Trophoblast cell (in vitro differentiated cells and primary cell): ENCODE measurements at regions not wholly inside any gene's neighbourhood (a gene's known extent, or its start where the extent isn't known, plus 50 kb on each side); places are given as distances from the start of the nearest gene placed in this dataset.

Experiments used
- DNase-seq, 2 donors: peaks; one replicate each; pipeline ENCODE4 v3.0.0-alpha.2; 2016
- H2AFZ ChIP-seq: 2 replicates; pipeline ENCODE4 v1.6.1; 2013; ENCODE audit warnings: low read length, moderate library complexity, mild to moderate bottlenecking; ENCODE audit not compliant: insufficient read depth, poor library complexity
- H2AK5ac ChIP-seq: 2 replicates; pipeline ENCODE4 v1.6.1; 2013; ENCODE audit warnings: mild to moderate bottlenecking, low read length
- H2BK120ac ChIP-seq: 2 replicates; pipeline ENCODE4 v1.6.1; 2013; ENCODE audit warnings: low read length, mild to moderate bottlenecking, moderate library complexity; ENCODE audit not compliant: insufficient read depth, poor library complexity
- H2BK12ac ChIP-seq: 2 replicates; pipeline ENCODE4 v1.6.1; 2013; ENCODE audit warnings: mild to moderate bottlenecking, low read length, moderate library complexity
- H2BK5ac ChIP-seq: 2 replicates; pipeline ENCODE4 v1.6.1; 2013; ENCODE audit warnings: low read length, low read depth, moderate library complexity, mild to moderate bottlenecking; ENCODE audit not compliant: poor library complexity
- H3K14ac ChIP-seq: 2 replicates; pipeline ENCODE4 v1.6.1; 2013; ENCODE audit warnings: mild to moderate bottlenecking, low read length
- H3K18ac ChIP-seq: 2 replicates; pipeline ENCODE4 v1.6.1; 2013; ENCODE audit warnings: mild to moderate bottlenecking, low read length
- H3K23ac ChIP-seq: 2 replicates; pipeline ENCODE4 v1.6.1; 2013; ENCODE audit warnings: low read length
- H3K27ac ChIP-seq: 2 replicates; pipeline ENCODE4 v1.5.1; 2013; ENCODE audit warnings: low read depth, mild to moderate bottlenecking, inconsistent platforms, low read length, moderate library complexity
- H3K27me3 ChIP-seq: 2 replicates; pipeline ENCODE4 v1.6.1; 2013; ENCODE audit warnings: inconsistent platforms, mild to moderate bottlenecking, low read length, moderate library complexity; ENCODE audit not compliant: insufficient read depth
- H3K36me3 ChIP-seq, 2 experiments: 1 replicate in 1 of 2; 2 replicates in 1 of 2; pipeline ENCODE4 v1.6.1; 2013; ENCODE audit warnings: low read length in 2 of 2, mild to moderate bottlenecking in 2 of 2, moderate library complexity in 1 of 2; ENCODE audit not compliant: insufficient read depth in 2 of 2, control insufficient read depth in 1 of 2
- H3K4ac ChIP-seq: 2 replicates; pipeline ENCODE4 v1.6.1; 2013; ENCODE audit warnings: low read depth, mild to moderate bottlenecking, low read length, moderate library complexity
- H3K4me1 ChIP-seq, 2 experiments: 1 replicate in 1 of 2; 2 replicates in 1 of 2; pipeline ENCODE4 v1.6.1; 2013; ENCODE audit warnings: low read length in 2 of 2, mild to moderate bottlenecking in 2 of 2, moderate library complexity in 1 of 2; ENCODE audit not compliant: insufficient read depth in 2 of 2, control insufficient read depth in 1 of 2
- H3K4me2 ChIP-seq: 2 replicates; pipeline ENCODE4 v1.6.1; 2013; ENCODE audit warnings: inconsistent platforms, mild to moderate bottlenecking, low read length, moderate library complexity
- H3K4me3 ChIP-seq: 2 replicates; pipeline ENCODE4 v1.5.1; 2013; ENCODE audit warnings: mild to moderate bottlenecking, low read depth, low read length, inconsistent platforms
- H3K79me1 ChIP-seq: one replicate; pipeline ENCODE4 v1.6.1; 2013; ENCODE audit warnings: low read length
- H3K79me2 ChIP-seq: 2 replicates; pipeline ENCODE4 v1.6.1; 2013; ENCODE audit warnings: low read length, mild to moderate bottlenecking; ENCODE audit not compliant: control insufficient read depth, insufficient read depth, poor library complexity
- H3K9ac ChIP-seq: 2 replicates; pipeline ENCODE4 v1.6.1; 2013; ENCODE audit warnings: mild to moderate bottlenecking, low read length
- H3K9me3 ChIP-seq: 2 replicates; pipeline ENCODE4 v1.6.1; 2013; ENCODE audit warnings: low read depth, mild to moderate bottlenecking, control low read depth, inconsistent platforms, low read length; ENCODE audit not compliant: insufficient read depth
- H4K12ac ChIP-seq: 2 replicates; pipeline ENCODE4 v1.6.1; 2013; ENCODE audit warnings: low read depth, mild to moderate bottlenecking, low read length, moderate library complexity
- H4K8ac ChIP-seq: 2 replicates; pipeline ENCODE4 v1.6.1; 2013; ENCODE audit warnings: low read depth, mild to moderate bottlenecking, low read length, moderate library complexity
- H4K91ac ChIP-seq: one replicate; pipeline ENCODE4 v1.6.1; 2013; ENCODE audit warnings: low read depth, mild to moderate bottlenecking, low read length, moderate library complexity
- WGBS: extraction: QIAGEN DNeasy Blood & Tissue Kit; methylation state at CpG from one replicate; pipeline ENCODE4 v1.1.7; 2013; ENCODE audit warnings: missing lambda C conversion rate; ENCODE audit not compliant: insufficient read length, insufficient coverage; ENCODE audit errors: extremely low coverage; 5-methylcytosine and 5-hydroxymethylcytosine counted together

DNA sequence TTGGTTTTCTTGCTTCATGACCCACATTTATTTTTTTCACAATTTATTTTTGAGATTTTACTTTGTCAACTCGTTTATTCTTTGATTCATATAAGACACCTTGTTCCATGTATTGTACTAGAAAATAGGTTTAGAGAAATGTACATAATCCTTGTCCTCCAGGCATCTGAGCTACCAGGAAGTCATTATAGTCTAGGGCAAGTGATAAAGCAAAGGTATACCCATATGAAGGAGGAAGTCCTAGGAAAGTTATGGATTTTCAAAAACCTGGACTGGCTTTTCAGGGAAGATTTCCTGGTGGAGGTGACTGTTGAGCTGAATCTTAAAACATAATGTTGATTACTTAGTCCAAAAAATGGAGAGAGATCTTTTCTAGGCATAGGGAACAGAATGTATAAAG lies 98.8 kb upstream of the SHISA6 start:
- Histone ChIP-seq H3K9ac (no peak overlapping the region), H2AFZ (no peak overlapping the region), H3K27me3 (no peaks in the 10 kb centered on the region), H3K4me1 (no peaks in the 10 kb centered on the region), H2BK12ac (no peak overlapping the region), H3K4ac (no peak overlapping the region), H3K4me3 (no peak overlapping the region), H2BK5ac (no peak overlapping the region), H3K36me3 (no peaks in the 10 kb centered on the region), H4K91ac (no peak overlapping the region), H3K79me1 (no peaks in the 10 kb centered on the region), H3K79me2 (no peaks in the 10 kb centered on the region), H4K8ac (no peak overlapping the region), H3K9me3 (no peaks in the 10 kb centered on the region), H3K23ac (no peak overlapping the region), H3K4me2 (no peak overlapping the region), H2BK120ac (no peak overlapping the region), H4K12ac (no peak overlapping the region), H3K18ac (no peak overlapping the region), H2AK5ac (no peak overlapping the region), H3K27ac (no peak overlapping the region), H3K14ac (no peak overlapping the region)
- WGBS: no CpG with 5 or more reads among the region's 1 CpG
- DNase-seq: no peak

DNA sequence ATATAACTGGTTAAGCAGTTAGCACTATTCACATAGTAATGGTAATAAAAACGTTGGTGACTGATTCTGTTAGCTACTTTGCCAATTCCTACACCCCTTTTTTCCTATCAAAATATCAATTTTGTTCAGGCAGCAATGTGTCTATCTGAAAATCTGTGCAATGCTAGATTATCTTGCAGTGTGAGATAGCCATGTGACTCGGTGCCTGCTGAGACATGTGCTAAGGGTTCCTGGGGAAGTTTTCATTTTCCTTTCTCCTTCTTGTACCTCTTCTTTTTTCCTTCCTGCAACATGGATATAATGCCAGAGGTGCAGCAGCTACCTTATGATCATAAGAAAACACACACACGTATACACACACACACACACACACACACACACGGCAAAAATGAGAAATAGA lies 100.5 kb upstream of the SHISA6 start:
- Histone ChIP-seq H3K23ac (no peak overlapping the region), H4K8ac (no peak overlapping the region), H3K4ac (no peak overlapping the region), H3K27ac (no peak overlapping the region), H3K14ac (no peak overlapping the region), H3K79me1 (no peaks in the 10 kb centered on the region), H2BK5ac (no peak overlapping the region), H3K9me3 (no peaks in the 10 kb centered on the region), H3K4me3 (no peak overlapping the region), H3K4me1 (no peaks in the 10 kb centered on the region), H3K36me3 (no peaks in the 10 kb centered on the region), H4K12ac (no peak overlapping the region), H2BK120ac (no peak overlapping the region), H3K18ac (no peak overlapping the region), H2AFZ (no peak overlapping the region), H2AK5ac (no peak overlapping the region), H3K9ac (no peak overlapping the region), H4K91ac (no peak overlapping the region), H3K79me2 (no peaks in the 10 kb centered on the region), H2BK12ac (no peak overlapping the region), H3K4me2 (no peak overlapping the region), H3K27me3 (no peaks in the 10 kb centered on the region)
- no CpG with 5 or more reads among the region's 4 CpGs for WGBS
- DNase-seq: no peak

- Histone ChIP-seq H2BK12ac (no peak overlapping the region), H4K8ac (no peak overlapping the region), H3K9ac (no peak overlapping the region), H4K12ac (no peak overlapping the region), H3K27me3 (no peaks in the 10 kb centered on the region), H3K4me1 (no peaks in the 10 kb centered on the region), H3K18ac (no peak overlapping the region), H3K9me3 (no peaks in the 10 kb centered on the region), H3K4me2 (no peak overlapping the region), H3K36me3 (no peaks in the 10 kb centered on the region), H3K79me2 (no peaks in the 10 kb centered on the region), H3K23ac (no peak overlapping the region), H2AFZ (no peak overlapping the region), H3K14ac (no peak overlapping the region), H2BK120ac (no peak overlapping the region), H3K4ac (no peak overlapping the region), H3K79me1 (no peaks in the 10 kb centered on the region), H2AK5ac (no peak overlapping the region), H2BK5ac (no peak overlapping the region), H3K4me3 (no peak overlapping the region), H4K91ac (no peak overlapping the region), H3K27ac (no peak overlapping the region)
- DNase-seq: no peak
- WGBS: no CpG with 5 or more reads among the region's 1 CpG
Measured at GRCh38 chr17:11140043-11140442, 101.0 kb upstream of the SHISA6 start.

- no peak overlapping the region for H2BK12ac ChIP-seq
- H3K4me3 ChIP-seq: no peak overlapping the region
- H3K23ac ChIP-seq: no peak overlapping the region
- H3K79me1 ChIP-seq: no peaks in the 10 kb centered on the region
- H3K4ac ChIP-seq: no peak overlapping the region
- no peak overlapping the region for H4K12ac ChIP-seq
- no CpG with 5 or more reads among the region's 5 CpGs for WGBS
- H3K27me3 ChIP-seq: no peaks in the 10 kb centered on the region
- no peak overlapping the region for H3K18ac ChIP-seq
- no peak overlapping the region for H3K27ac ChIP-seq
- H3K14ac ChIP-seq: no peak overlapping the region
- DNase-seq: no peak
- no peaks in the 10 kb centered on the region for H3K4me1 ChIP-seq
- no peaks in the 10 kb centered on the region for H3K36me3 ChIP-seq
- no peaks in the 10 kb centered on the region for H3K79me2 ChIP-seq
- no peak overlapping the region for H2BK5ac ChIP-seq
- H2AK5ac ChIP-seq: no peak overlapping the region
- H4K8ac ChIP-seq: no peak overlapping the region
- H3K9me3 ChIP-seq: no peaks in the 10 kb centered on the region
- H3K9ac ChIP-seq: no peak overlapping the region
- H3K4me2 ChIP-seq: no peak overlapping the region
- H2BK120ac ChIP-seq: no peak overlapping the region
- H4K91ac ChIP-seq: no peak overlapping the region
- no peak overlapping the region for H2AFZ ChIP-seq
Measured at GRCh38 chr17:11138023-11138422, 103.0 kb upstream of the SHISA6 start.
